GM23338 (cell line): ENCODE measurements at regions not wholly inside any gene's neighbourhood (a gene's known extent, or its start where the extent isn't known, plus 50 kb on each side); places are given as distances from the start of the nearest gene placed in this dataset.

Source experiments
- ATAC-seq: fragments of 200-7000 bp; cut with Tn5 transposase; 3 replicates; pipeline ENCODE4 v1.9.1; 2020
- DNase-seq: peaks from one replicate; pipeline ENCODE4 v3.0.0-alpha.2; 2015; ENCODE audit warnings: low spot score
- H2AFZ ChIP-seq: fragments of 200-600 bp; sonication (generic); 2 replicates; pipeline ENCODE4 v1.8.0; 2016; ENCODE audit warnings: antibody characterized with exemption, mild to moderate bottlenecking, moderate library complexity
- H3F3A ChIP-seq: fragments of 200-600 bp; sonication (generic); replicated peaks from 2 replicates; pipeline ENCODE4 v1.8.0; 2017; ENCODE audit warnings: antibody characterized with exemption, mixed run types, low read depth
- H3K27ac ChIP-seq: fragments of 200-600 bp; sonication (generic); 2 replicates; pipeline ENCODE4 v1.6.1; 2016; ENCODE audit warnings: low read depth
- H3K27me3 ChIP-seq: fragments of 200-600 bp; sonication (generic); 2 replicates; pipeline ENCODE4 v1.8.0; 2016; ENCODE audit warnings: mild to moderate bottlenecking, mixed run types, moderate library complexity; ENCODE audit not compliant: insufficient read depth
- H3K36me3 ChIP-seq: fragments of 200-600 bp; sonication (generic); 2 replicates; pipeline ENCODE4 v1.8.0; 2016; ENCODE audit warnings: mild to moderate bottlenecking; ENCODE audit not compliant: insufficient read depth
- H3K4me1 ChIP-seq: fragments of 200-600 bp; sonication (generic); 2 replicates; pipeline ENCODE4 v1.8.0; 2016; ENCODE audit warnings: mild to moderate bottlenecking, moderate library complexity; ENCODE audit not compliant: insufficient read depth
- H3K4me2 ChIP-seq: fragments of 200-600 bp; sonication (generic); 2 replicates; pipeline ENCODE4 v1.7.1; 2017; ENCODE audit warnings: mixed run types
- H3K4me3 ChIP-seq: fragments of 200-600 bp; sonication (generic); 2 replicates; pipeline ENCODE4 v1.6.1; 2016; ENCODE audit warnings: mixed run types
- H3K79me2 ChIP-seq: fragments of 200-600 bp; sonication (generic); replicated peaks from 2 replicates; pipeline ENCODE4 v1.8.0; 2017; ENCODE audit warnings: mild to moderate bottlenecking; ENCODE audit not compliant: insufficient read depth
- H3K9me2 ChIP-seq: fragments of 200-600 bp; sonication (generic); 2 replicates; pipeline ENCODE4 v1.8.0; 2017; ENCODE audit not compliant: insufficient read depth
- H4K20me1 ChIP-seq: fragments of 200-600 bp; sonication (generic); replicated peaks from 2 replicates; pipeline ENCODE4 v1.8.0; 2017; ENCODE audit warnings: mild to moderate bottlenecking; ENCODE audit not compliant: insufficient read depth
- H3K27ac Mint-ChIP-seq: 2 replicates; pipeline ENCODE4 v1.8.0; 2020; ENCODE audit warnings: inconsistent platforms, mild to moderate bottlenecking, moderate library complexity, mixed read lengths
- H3K27me3 Mint-ChIP-seq: 3 replicates; pipeline ENCODE4 v1.8.0; 2022; ENCODE audit warnings: low read depth, mild to moderate bottlenecking, moderate library complexity, mixed read lengths, inconsistent platforms; ENCODE audit not compliant: insufficient read depth, poor library complexity
- H3K36me3 Mint-ChIP-seq: 3 replicates; pipeline ENCODE4 v1.8.0; 2021; ENCODE audit warnings: low read depth, mild to moderate bottlenecking, inconsistent platforms, moderate library complexity, mixed read lengths
- H3K4me1 Mint-ChIP-seq: 3 replicates; pipeline ENCODE4 v1.8.0; 2020; ENCODE audit warnings: mild to moderate bottlenecking, inconsistent platforms, mixed read lengths
- H3K4me3 Mint-ChIP-seq: 3 replicates; pipeline ENCODE4 v1.8.0; 2021; ENCODE audit warnings: moderate library complexity, mild to moderate bottlenecking, inconsistent platforms, mixed read lengths
- H3K9me3 Mint-ChIP-seq: 3 replicates; pipeline ENCODE4 v1.8.0; 2020; ENCODE audit warnings: moderate library complexity, mild to moderate bottlenecking, inconsistent platforms, mixed read lengths
- CREB1 ChIP-seq: fragments of 250-450 bp; sonication (Bioruptor Pico); IDR thresholded peaks from 2 replicates; pipeline ENCODE4 v1.5.0; 2020; ENCODE audit warnings: low read depth, mild to moderate bottlenecking, moderate library complexity
- EZH2 ChIP-seq: fragments of 200-600 bp; sonication (generic); IDR thresholded peaks from one replicate; pipeline ENCODE4 v1.8.0; 2017; ENCODE audit warnings: antibody characterized with exemption, mild to moderate bottlenecking, low read depth; ENCODE audit not compliant: unreplicated experiment
- EZH2phosphoT487 ChIP-seq: fragments of 200-600 bp; sonication (generic); IDR thresholded peaks from one replicate; pipeline ENCODE4 v1.8.1; 2018; ENCODE audit warnings: antibody characterized with exemption; ENCODE audit not compliant: unreplicated experiment
- NANOG ChIP-seq: IDR thresholded peaks from 2 replicates; pipeline ENCODE4 v1.6.1; 2016; ENCODE audit warnings: antibody characterized with exemption, borderline replicate concordance
- POLR2AphosphoS5 ChIP-seq: IDR thresholded peaks from 2 replicates; pipeline ENCODE4 v1.6.1; 2016; ENCODE audit warnings: antibody characterized with exemption, low read depth
- STAT1 ChIP-seq: IDR thresholded peaks from one replicate; pipeline ENCODE4 v1.6.1; 2016; ENCODE audit warnings: antibody characterized with exemption; ENCODE audit not compliant: unreplicated experiment
- ZNF114 ChIP-seq: fragments of 250-450 bp; sonication (Bioruptor Pico); IDR thresholded peaks from 2 replicates; pipeline ENCODE4 v1.5.0; 2020; ENCODE audit warnings: mild to moderate bottlenecking, moderate library complexity
- TF ChIP-seq, protein P1 (sequence below): fragments of 250-450 bp; sonication (Bioruptor Pico); IDR thresholded peaks from 2 replicates; pipeline ENCODE4 v1.5.0; 2020; ENCODE audit warnings: mild to moderate bottlenecking, moderate library complexity
- TF ChIP-seq, protein P2 (sequence below): IDR thresholded peaks from 2 replicates; pipeline ENCODE4 v1.6.1; 2016; ENCODE audit warnings: antibody characterized with exemption
- TF ChIP-seq, protein P3 (sequence below), 2 experiments: fragments of 200-600 bp in 1 of 2; sonication (generic) in 1 of 2; conservative IDR thresholded peaks; 2 replicates each; pipeline versions ENCODE4 v1.5.1 to v1.6.1; 2016 to 2017; ENCODE audit warnings: antibody characterized with exemption in 2 of 2, low read depth in 2 of 2, mild to moderate bottlenecking in 2 of 2, moderate library complexity in 1 of 2

DNA sequence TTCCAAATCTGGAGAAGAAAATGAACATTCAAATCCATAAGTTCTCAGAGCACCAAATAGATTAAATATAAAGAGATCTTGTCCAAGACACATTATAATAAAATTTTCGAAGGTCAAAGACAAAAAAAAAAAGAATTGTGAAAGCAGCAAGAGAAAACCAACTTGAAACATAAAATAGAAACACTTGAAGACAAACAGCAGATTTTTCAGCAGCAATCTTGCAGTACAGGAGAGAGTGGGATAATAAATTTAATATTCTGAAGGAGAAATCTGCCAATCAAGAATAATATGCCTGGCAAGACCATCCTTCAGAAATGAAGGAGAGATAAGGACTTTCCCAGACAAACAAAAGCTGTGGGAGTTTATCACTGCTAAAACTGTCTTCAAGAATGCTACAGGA, 150.5 kb upstream of the COL8A1 start (continued):
- TF ChIP-seq, protein P1, sequence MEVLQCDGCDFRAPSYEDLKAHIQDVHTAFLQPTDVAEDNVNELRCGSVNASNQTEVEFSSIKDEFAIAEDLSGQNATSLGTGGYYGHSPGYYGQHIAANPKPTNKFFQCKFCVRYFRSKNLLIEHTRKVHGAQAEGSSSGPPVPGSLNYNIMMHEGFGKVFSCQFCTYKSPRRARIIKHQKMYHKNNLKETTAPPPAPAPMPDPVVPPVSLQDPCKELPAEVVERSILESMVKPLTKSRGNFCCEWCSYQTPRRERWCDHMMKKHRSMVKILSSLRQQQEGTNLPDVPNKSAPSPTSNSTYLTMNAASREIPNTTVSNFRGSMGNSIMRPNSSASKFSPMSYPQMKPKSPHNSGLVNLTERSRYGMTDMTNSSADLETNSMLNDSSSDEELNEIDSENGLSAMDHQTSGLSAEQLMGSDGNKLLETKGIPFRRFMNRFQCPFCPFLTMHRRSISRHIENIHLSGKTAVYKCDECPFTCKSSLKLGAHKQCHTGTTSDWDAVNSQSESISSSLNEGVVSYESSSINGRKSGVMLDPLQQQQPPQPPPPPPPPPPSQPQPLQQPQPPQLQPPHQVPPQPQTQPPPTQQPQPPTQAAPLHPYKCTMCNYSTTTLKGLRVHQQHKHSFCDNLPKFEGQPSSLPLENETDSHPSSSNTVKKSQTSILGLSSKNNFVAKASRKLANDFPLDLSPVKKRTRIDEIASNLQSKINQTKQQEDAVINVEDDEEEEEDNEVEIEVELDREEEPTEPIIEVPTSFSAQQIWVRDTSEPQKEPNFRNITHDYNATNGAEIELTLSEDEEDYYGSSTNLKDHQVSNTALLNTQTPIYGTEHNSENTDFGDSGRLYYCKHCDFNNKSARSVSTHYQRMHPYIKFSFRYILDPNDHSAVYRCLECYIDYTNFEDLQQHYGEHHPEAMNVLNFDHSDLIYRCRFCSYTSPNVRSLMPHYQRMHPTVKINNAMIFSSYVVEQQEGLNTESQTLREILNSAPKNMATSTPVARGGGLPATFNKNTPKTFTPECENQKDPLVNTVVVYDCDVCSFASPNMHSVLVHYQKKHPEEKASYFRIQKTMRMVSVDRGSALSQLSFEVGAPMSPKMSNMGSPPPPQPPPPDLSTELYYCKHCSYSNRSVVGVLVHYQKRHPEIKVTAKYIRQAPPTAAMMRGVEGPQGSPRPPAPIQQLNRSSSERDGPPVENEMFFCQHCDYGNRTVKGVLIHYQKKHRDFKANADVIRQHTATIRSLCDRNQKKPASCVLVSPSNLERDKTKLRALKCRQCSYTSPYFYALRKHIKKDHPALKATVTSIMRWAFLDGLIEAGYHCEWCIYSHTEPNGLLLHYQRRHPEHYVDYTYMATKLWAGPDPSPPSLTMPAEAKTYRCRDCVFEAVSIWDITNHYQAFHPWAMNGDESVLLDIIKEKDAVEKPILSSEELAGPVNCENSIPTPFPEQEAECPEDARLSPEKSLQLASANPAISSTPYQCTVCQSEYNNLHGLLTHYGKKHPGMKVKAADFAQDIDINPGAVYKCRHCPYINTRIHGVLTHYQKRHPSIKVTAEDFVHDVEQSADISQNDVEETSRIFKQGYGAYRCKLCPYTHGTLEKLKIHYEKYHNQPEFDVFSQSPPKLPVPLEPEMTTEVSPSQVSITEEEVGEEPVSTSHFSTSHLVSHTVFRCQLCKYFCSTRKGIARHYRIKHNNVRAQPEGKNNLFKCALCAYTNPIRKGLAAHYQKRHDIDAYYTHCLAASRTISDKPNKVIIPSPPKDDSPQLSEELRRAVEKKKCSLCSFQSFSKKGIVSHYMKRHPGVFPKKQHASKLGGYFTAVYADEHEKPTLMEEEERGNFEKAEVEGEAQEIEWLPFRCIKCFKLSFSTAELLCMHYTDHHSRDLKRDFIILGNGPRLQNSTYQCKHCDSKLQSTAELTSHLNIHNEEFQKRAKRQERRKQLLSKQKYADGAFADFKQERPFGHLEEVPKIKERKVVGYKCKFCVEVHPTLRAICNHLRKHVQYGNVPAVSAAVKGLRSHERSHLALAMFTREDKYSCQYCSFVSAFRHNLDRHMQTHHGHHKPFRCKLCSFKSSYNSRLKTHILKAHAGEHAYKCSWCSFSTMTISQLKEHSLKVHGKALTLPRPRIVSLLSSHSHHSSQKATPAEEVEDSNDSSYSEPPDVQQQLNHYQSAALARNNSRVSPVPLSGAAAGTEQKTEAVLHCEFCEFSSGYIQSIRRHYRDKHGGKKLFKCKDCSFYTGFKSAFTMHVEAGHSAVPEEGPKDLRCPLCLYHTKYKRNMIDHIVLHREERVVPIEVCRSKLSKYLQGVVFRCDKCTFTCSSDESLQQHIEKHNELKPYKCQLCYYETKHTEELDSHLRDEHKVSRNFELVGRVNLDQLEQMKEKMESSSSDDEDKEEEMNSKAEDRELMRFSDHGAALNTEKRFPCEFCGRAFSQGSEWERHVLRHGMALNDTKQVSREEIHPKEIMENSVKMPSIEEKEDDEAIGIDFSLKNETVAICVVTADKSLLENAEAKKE (CRISPR knock-in tag) = no peak
- TF ChIP-seq CREB1 (no peak), POLR2AphosphoS5 (no peak)
- TF ChIP-seq, protein P2, sequence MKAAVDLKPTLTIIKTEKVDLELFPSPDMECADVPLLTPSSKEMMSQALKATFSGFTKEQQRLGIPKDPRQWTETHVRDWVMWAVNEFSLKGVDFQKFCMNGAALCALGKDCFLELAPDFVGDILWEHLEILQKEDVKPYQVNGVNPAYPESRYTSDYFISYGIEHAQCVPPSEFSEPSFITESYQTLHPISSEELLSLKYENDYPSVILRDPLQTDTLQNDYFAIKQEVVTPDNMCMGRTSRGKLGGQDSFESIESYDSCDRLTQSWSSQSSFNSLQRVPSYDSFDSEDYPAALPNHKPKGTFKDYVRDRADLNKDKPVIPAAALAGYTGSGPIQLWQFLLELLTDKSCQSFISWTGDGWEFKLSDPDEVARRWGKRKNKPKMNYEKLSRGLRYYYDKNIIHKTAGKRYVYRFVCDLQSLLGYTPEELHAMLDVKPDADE = no peak
- TF ChIP-seq, protein P3, sequence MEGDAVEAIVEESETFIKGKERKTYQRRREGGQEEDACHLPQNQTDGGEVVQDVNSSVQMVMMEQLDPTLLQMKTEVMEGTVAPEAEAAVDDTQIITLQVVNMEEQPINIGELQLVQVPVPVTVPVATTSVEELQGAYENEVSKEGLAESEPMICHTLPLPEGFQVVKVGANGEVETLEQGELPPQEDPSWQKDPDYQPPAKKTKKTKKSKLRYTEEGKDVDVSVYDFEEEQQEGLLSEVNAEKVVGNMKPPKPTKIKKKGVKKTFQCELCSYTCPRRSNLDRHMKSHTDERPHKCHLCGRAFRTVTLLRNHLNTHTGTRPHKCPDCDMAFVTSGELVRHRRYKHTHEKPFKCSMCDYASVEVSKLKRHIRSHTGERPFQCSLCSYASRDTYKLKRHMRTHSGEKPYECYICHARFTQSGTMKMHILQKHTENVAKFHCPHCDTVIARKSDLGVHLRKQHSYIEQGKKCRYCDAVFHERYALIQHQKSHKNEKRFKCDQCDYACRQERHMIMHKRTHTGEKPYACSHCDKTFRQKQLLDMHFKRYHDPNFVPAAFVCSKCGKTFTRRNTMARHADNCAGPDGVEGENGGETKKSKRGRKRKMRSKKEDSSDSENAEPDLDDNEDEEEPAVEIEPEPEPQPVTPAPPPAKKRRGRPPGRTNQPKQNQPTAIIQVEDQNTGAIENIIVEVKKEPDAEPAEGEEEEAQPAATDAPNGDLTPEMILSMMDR (conservative IDR thresholded peaks at IDR 0.05; ENCODE audit: low read depth in 2 of 2) = no peak

- Mint-ChIP-seq H3K4me1 (peaks cover 6% of the 10 kb centered on the region; the same call in 2 of the 3 replicates), H3K27me3 (no peaks in the 10 kb centered on the region), H3K36me3 (peaks cover 13% of the 10 kb centered on the region; the same call in 2 of the 3 replicates), H3K9me3 (peaks cover 32% of the 10 kb centered on the region), H3K4me3 (no peak overlapping the region), H3K27ac (no peak overlapping the region)
- no peaks in the 10 kb centered on the region for H3K79me2 ChIP-seq
- H2AFZ ChIP-seq = peak overlapping the region; percentile 44; the same call in 1 of the 2 replicates
- H3K4me1 ChIP-seq = no peaks in the 10 kb centered on the region
- H3F3A ChIP-seq = no peaks in the 10 kb centered on the region
- no peak for DNase-seq
- no peaks in the 10 kb centered on the region for H3K36me3 ChIP-seq
- H3K27me3 ChIP-seq = no peaks in the 10 kb centered on the region
- H3K9me2 ChIP-seq = no peaks in the 10 kb centered on the region; the same call in 1 of the 2 replicates
- no peak overlapping the region for H3K4me2 ChIP-seq
- ATAC-seq = no peak
- no peak overlapping the region for H3K4me3 ChIP-seq
- no peaks in the 10 kb centered on the region for H4K20me1 ChIP-seq
- H3K27ac ChIP-seq = no peak overlapping the region
- TF ChIP-seq STAT1 = no peak
- no peak for TF ChIP-seq NANOG
- TF ChIP-seq EZH2 = no peak
- TF ChIP-seq ZNF114 (CRISPR knock-in tag) = no peak
- TF ChIP-seq, protein P2 = no peak
- TF ChIP-seq EZH2phosphoT487 = no peak
Measured at GRCh38 chr3:99485286-99485685, 153.1 kb upstream of the COL8A1 start.
